Liver (tissue), 7 donors: ENCODE measurements at regions not wholly inside any gene's neighbourhood (a gene's known extent, or its start where the extent isn't known, plus 50 kb on each side); places are given as distances from the start of the nearest gene placed in this dataset.

Experiments used
- DNase-seq: peaks from one replicate; pipeline ENCODE4 v3.0.0-alpha.2; 2017; ENCODE audit warnings: low spot score
- H3K27ac ChIP-seq, 2 donors: one replicate each; pipeline ENCODE4 v1.7.0; 2013; ENCODE audit warnings: inconsistent platforms in 2 of 2, low read length in 2 of 2, control low read depth in 1 of 2, low read depth in 1 of 2, mild to moderate bottlenecking in 1 of 2
- H3K27me3 ChIP-seq, 4 donors: one replicate each; pipeline versions ENCODE4 v1.6.1 to v1.7.0; 2013; ENCODE audit warnings: low read length in 3 of 4, inconsistent platforms in 1 of 4, mild to moderate bottlenecking in 1 of 4, moderate library complexity in 1 of 4; ENCODE audit not compliant: control insufficient read depth in 4 of 4, insufficient read depth in 4 of 4
- H3K36me3 ChIP-seq, 4 donors: one replicate each; pipeline versions ENCODE4 v1.6.1 to v1.7.0; 2013; ENCODE audit warnings: low read length in 3 of 4, mild to moderate bottlenecking in 3 of 4, low read depth in 1 of 4, moderate library complexity in 1 of 4; ENCODE audit not compliant: control insufficient read depth in 4 of 4, insufficient read depth in 3 of 4
- H3K4me1 ChIP-seq, 4 donors: one replicate each; pipeline versions ENCODE4 v1.6.1 to v1.7.0; 2013; ENCODE audit warnings: low read length in 3 of 4, mild to moderate bottlenecking in 3 of 4, moderate library complexity in 1 of 4; ENCODE audit not compliant: control insufficient read depth in 4 of 4, insufficient read depth in 4 of 4
- H3K4me3 ChIP-seq, 3 donors: one replicate each; pipeline versions ENCODE4 v1.6.1 to v1.7.0; 2013; ENCODE audit warnings: low read length in 3 of 3, control low read depth in 1 of 3, low read depth in 1 of 3, mild to moderate bottlenecking in 1 of 3
- H3K9ac ChIP-seq, 2 donors: one replicate each; pipeline ENCODE4 v1.7.0; 2013; ENCODE audit warnings: low read length in 2 of 2, mild to moderate bottlenecking in 2 of 2, moderate library complexity in 2 of 2, control low read depth in 1 of 2, low read depth in 1 of 2
- H3K9me3 ChIP-seq, 4 donors: one replicate each; pipeline versions ENCODE4 v1.6.1 to v1.7.0; 2013; ENCODE audit warnings: low read length in 3 of 4; ENCODE audit not compliant: control insufficient read depth in 4 of 4
- ATF3 ChIP-seq: IDR thresholded peaks from 2 replicates; pipeline ENCODE4 v1.6.1; 2016; ENCODE audit warnings: antibody characterized with exemption
- EGR1 ChIP-seq, 2 donors: IDR thresholded peaks; 2 replicates each; pipeline ENCODE4 v1.6.1; 2016 to 2018; ENCODE audit warnings: antibody characterized with exemption in 2 of 2, low read depth in 2 of 2
- FOXA1 ChIP-seq: IDR thresholded peaks from 2 replicates; pipeline ENCODE4 v1.6.1; 2016; ENCODE audit warnings: antibody characterized with exemption
- FOXA2 ChIP-seq: IDR thresholded peaks from 2 replicates; pipeline ENCODE4 v1.6.1; 2016; ENCODE audit warnings: antibody characterized with exemption
- GABPA ChIP-seq, 2 donors: IDR thresholded peaks in 1 of 2; conservative IDR thresholded peaks in 1 of 2; 2 replicates each; pipeline ENCODE4 v1.6.1; 2016; ENCODE audit warnings: antibody characterized with exemption in 2 of 2, mild to moderate bottlenecking in 1 of 2, moderate library complexity in 1 of 2
- HNF4A ChIP-seq, 2 donors: conservative IDR thresholded peaks; 2 replicates each; pipeline ENCODE4 v1.6.1; 2016; ENCODE audit warnings: antibody characterized with exemption in 2 of 2, mild to moderate bottlenecking in 2 of 2
- HNF4G ChIP-seq: IDR thresholded peaks from 2 replicates; pipeline ENCODE4 v1.6.1; 2016; ENCODE audit warnings: antibody characterized with exemption
- JUND ChIP-seq, 2 donors: IDR thresholded peaks; 2 replicates each; pipeline ENCODE4 v1.6.1; 2016; ENCODE audit warnings: antibody characterized with exemption in 2 of 2
- MAX ChIP-seq: IDR thresholded peaks from 2 replicates; pipeline ENCODE4 v1.6.1; 2016; ENCODE audit warnings: antibody characterized with exemption
- NR2F2 ChIP-seq: IDR thresholded peaks from 2 replicates; pipeline ENCODE4 v1.6.1; 2016; ENCODE audit warnings: antibody characterized with exemption
- RAD21 ChIP-seq, 2 donors: IDR thresholded peaks; 2 replicates each; pipeline ENCODE4 v1.6.1; 2016; ENCODE audit warnings: antibody characterized with exemption in 2 of 2, mild to moderate bottlenecking in 2 of 2
- RXRA ChIP-seq, 2 donors: IDR thresholded peaks; 2 replicates each; pipeline ENCODE4 v1.6.1; 2017 to 2018; ENCODE audit warnings: antibody characterized with exemption in 2 of 2, mild to moderate bottlenecking in 1 of 2
- SP1 ChIP-seq: IDR thresholded peaks from 2 replicates; pipeline ENCODE4 v1.6.1; 2018; ENCODE audit warnings: antibody characterized with exemption, mild to moderate bottlenecking
- TAF1 ChIP-seq: conservative IDR thresholded peaks from 2 replicates; pipeline ENCODE4 v1.6.1; 2016; ENCODE audit warnings: antibody characterized with exemption, mild to moderate bottlenecking
- YY1 ChIP-seq: IDR thresholded peaks from 2 replicates; pipeline ENCODE4 v1.6.1; 2016; ENCODE audit warnings: antibody characterized with exemption, mild to moderate bottlenecking
- WGBS: extraction: QIAGEN DNeasy Blood & Tissue Kit; methylation state at CpG from one replicate; pipeline ENCODE4 v1.1.7; 2013; 5-methylcytosine and 5-hydroxymethylcytosine counted together
- TF ChIP-seq, protein P1 (sequence below): IDR thresholded peaks from 2 replicates; pipeline ENCODE4 v1.6.1; 2016; ENCODE audit warnings: antibody characterized with exemption
- TF ChIP-seq, protein P2 (sequence below): IDR thresholded peaks from 2 replicates; pipeline ENCODE4 v1.6.1; 2016; ENCODE audit warnings: antibody characterized with exemption, mild to moderate bottlenecking
- donor health status: healthy.
- donor health status: healthy.
- donor health status: healthy.
- donor health status: healthy.

GRCh38 chr1:182119631-182120030 lies 58.1 kb upstream of the ZNF648 start:
- H3K4me3 ChIP-seq: no peak overlapping the region
- TF ChIP-seq HNF4G (no peak), FOXA2 (no peak), MAX (no peak), RXRA (IDR thresholded peaks at IDR 0.05) (no peak), TAF1 (no peak), FOXA1 (no peak), ATF3 (no peak), YY1 (no peak), JUND (IDR thresholded peaks at IDR 0.05) (no peak), EGR1 (IDR thresholded peaks at IDR 0.05; ENCODE audit: low read depth in 2 of 2) (no peak), NR2F2 (no peak), HNF4A (conservative IDR thresholded peaks at IDR 0.05) (no peak), SP1 (no peak), GABPA (IDR thresholded peaks at IDR 0.05 in 1 of 2, conservative IDR thresholded peaks at IDR 0.05 in 1 of 2) (no peak)
- TF ChIP-seq, protein P1, sequence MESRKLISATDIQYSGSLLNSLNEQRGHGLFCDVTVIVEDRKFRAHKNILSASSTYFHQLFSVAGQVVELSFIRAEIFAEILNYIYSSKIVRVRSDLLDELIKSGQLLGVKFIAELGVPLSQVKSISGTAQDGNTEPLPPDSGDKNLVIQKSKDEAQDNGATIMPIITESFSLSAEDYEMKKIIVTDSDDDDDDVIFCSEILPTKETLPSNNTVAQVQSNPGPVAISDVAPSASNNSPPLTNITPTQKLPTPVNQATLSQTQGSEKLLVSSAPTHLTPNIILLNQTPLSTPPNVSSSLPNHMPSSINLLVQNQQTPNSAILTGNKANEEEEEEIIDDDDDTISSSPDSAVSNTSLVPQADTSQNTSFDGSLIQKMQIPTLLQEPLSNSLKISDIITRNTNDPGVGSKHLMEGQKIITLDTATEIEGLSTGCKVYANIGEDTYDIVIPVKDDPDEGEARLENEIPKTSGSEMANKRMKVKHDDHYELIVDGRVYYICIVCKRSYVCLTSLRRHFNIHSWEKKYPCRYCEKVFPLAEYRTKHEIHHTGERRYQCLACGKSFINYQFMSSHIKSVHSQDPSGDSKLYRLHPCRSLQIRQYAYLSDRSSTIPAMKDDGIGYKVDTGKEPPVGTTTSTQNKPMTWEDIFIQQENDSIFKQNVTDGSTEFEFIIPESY: no peak
- TF ChIP-seq, protein P2, sequence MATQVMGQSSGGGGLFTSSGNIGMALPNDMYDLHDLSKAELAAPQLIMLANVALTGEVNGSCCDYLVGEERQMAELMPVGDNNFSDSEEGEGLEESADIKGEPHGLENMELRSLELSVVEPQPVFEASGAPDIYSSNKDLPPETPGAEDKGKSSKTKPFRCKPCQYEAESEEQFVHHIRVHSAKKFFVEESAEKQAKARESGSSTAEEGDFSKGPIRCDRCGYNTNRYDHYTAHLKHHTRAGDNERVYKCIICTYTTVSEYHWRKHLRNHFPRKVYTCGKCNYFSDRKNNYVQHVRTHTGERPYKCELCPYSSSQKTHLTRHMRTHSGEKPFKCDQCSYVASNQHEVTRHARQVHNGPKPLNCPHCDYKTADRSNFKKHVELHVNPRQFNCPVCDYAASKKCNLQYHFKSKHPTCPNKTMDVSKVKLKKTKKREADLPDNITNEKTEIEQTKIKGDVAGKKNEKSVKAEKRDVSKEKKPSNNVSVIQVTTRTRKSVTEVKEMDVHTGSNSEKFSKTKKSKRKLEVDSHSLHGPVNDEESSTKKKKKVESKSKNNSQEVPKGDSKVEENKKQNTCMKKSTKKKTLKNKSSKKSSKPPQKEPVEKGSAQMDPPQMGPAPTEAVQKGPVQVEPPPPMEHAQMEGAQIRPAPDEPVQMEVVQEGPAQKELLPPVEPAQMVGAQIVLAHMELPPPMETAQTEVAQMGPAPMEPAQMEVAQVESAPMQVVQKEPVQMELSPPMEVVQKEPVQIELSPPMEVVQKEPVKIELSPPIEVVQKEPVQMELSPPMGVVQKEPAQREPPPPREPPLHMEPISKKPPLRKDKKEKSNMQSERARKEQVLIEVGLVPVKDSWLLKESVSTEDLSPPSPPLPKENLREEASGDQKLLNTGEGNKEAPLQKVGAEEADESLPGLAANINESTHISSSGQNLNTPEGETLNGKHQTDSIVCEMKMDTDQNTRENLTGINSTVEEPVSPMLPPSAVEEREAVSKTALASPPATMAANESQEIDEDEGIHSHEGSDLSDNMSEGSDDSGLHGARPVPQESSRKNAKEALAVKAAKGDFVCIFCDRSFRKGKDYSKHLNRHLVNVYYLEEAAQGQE: no peak
- H3K9ac ChIP-seq: no peak overlapping the region
- DNase-seq: no peak
- H3K9me3 ChIP-seq: no peaks in the 10 kb centered on the region
- no peaks in the 10 kb centered on the region for H3K36me3 ChIP-seq
- 76% methylated on average over 7 of the region's 7 CpGs for WGBS
- peaks cover 0 to 10% (median 5%) of the 10 kb centered on the region in 4 donors for H3K4me1 ChIP-seq
- H3K27ac ChIP-seq: no peak overlapping the region
- no peaks in the 10 kb centered on the region for H3K27me3 ChIP-seq

GRCh38 chr1:182118851-182119250 lies 57.3 kb upstream of the ZNF648 start:
- Histone ChIP-seq H3K9me3 (no peaks in the 10 kb centered on the region), H3K4me3 (no peak overlapping the region), H3K36me3 (no peaks in the 10 kb centered on the region), H3K9ac (no peak overlapping the region), H3K27me3 (no peaks in the 10 kb centered on the region), H3K4me1 (peaks cover 0 to 10% (median 5%) of the 10 kb centered on the region in 4 donors), H3K27ac (no peak overlapping the region)
- TF ChIP-seq RAD21 (IDR thresholded peaks at IDR 0.05): no peak
- DNase-seq: no peak
